C4-2B (cell line): ENCODE measurements at regions not wholly inside any gene's neighbourhood (a gene's known extent, or its start where the extent isn't known, plus 50 kb on each side); places are given as distances from the start of the nearest gene placed in this dataset.

Experiments
- H3K27ac ChIP-seq: fragments of 450-650 bp; 2 replicates; pipeline ENCODE4 v1.5.1; 2017
- CTCF ChIP-seq: fragments of 450-650 bp; conservative IDR thresholded peaks from 2 replicates; pipeline ENCODE4 v1.5.1; 2017; ENCODE audit warnings: mild to moderate bottlenecking
- ZFX ChIP-seq: fragments of 450-650 bp; IDR thresholded peaks from 2 replicates; pipeline ENCODE4 v1.6.1; 2017

- TF ChIP-seq CTCF = no peak
- TF ChIP-seq ZFX = no peak
- no peak overlapping the region for H3K27ac ChIP-seq
Measured at GRCh38 chr13:73718246-73718645, 416.0 kb downstream of the KLF12 start.

GRCh38 chr13:73717632-73718031 lies 416.6 kb downstream of the KLF12 start:
- H3K27ac ChIP-seq = no peak overlapping the region
- TF ChIP-seq ZFX (no peak), CTCF (no peak)

- H3K27ac ChIP-seq = no peak overlapping the region
- no peak for TF ChIP-seq CTCF
- TF ChIP-seq ZFX = no peak
Measured at GRCh38 chr13:73715911-73716510, 418.2 kb downstream of the KLF12 start.

GRCh38 chr13:73715114-73715910 lies 418.9 kb downstream of the KLF12 start:
- H3K27ac ChIP-seq = no peak overlapping the region
- TF ChIP-seq ZFX (no peak), CTCF (no peak)

GRCh38 chr13:73714522-73714921 lies 419.7 kb downstream of the KLF12 start:
- TF ChIP-seq CTCF (no peak), ZFX (no peak)
- H3K27ac ChIP-seq = no peak overlapping the region

GRCh38 chr13:73708393-73708985 lies 425.7 kb downstream of the KLF12 start:
- no peak overlapping the region for H3K27ac ChIP-seq
- TF ChIP-seq ZFX (no peak), CTCF (peak; percentile 54)

- TF ChIP-seq ZFX (no peak), CTCF (no peak)
- H3K27ac ChIP-seq = no peak overlapping the region
Measured at GRCh38 chr13:73704587-73704986, 429.6 kb downstream of the KLF12 start.
